HCT116 (cell line): ENCODE measurements at regions not wholly inside any gene's neighbourhood (a gene's known extent, or its start where the extent isn't known, plus 50 kb on each side); places are given as distances from the start of the nearest gene placed in this dataset.

Experiments
- ATAC-seq: fragments of 200-7000 bp; cut with Tn5 transposase; 2 replicates; pipeline ENCODE4 v1.9.1; 2020; ENCODE audit warnings: mild to moderate bottlenecking, moderate library complexity
- BruUV-seq: library from RNA; stranded (reverse); fragments of 400-500 nt; replicated peaks from 2 replicates; lab custom pipeline; 2021; lab: Mats Ljungman, UMichigan
- CTCF ChIA-PET: fragments of 300-600 bp; sonication (Branson Sonifier 250); formaldehyde crosslinking; loops from one replicate; lab custom pipeline; 2021; ENCODE audit warnings: antibody characterized with exemption; lab: Charles Lee
- POLR2A ChIA-PET: fragments of 300-600, 350-600 bp; sonication (Branson Sonifier 250); formaldehyde crosslinking; loops from one replicate; lab custom pipeline; 2021; ENCODE audit warnings: antibody characterized with exemption; lab: Charles Lee
- RAD21 ChIA-PET, 2 experiments: fragments of 300-600 bp; sonication (Branson Sonifier 250); formaldehyde crosslinking; loops; one replicate each; lab custom pipeline; 2023; ENCODE audit warnings: low total read pairs in 2 of 2; ENCODE audit not compliant: uncharacterized antibody in 2 of 2, unreplicated experiment in 2 of 2, low non-redundant PET in 1 of 2; lab: Charles Lee
- DNase-seq: peaks from one replicate; pipeline ENCODE4 v3.0.0-alpha.2; 2010; ENCODE audit warnings: low read depth, low spot score
- H2AFZ ChIP-seq: fragments of 200-600 bp; shearing (Covaris generic), sonication (generic); 2 replicates; pipeline ENCODE4 v1.6.1; 2017; ENCODE audit warnings: low read depth, mixed run types, mixed read lengths, antibody characterized with exemption, low read length; ENCODE audit not compliant: poor library complexity, severe bottlenecking
- H3K27ac ChIP-seq: 2 replicates; pipeline ENCODE4 v1.5.1; 2012; ENCODE audit warnings: low read depth, low read length
- H3K27me3 ChIP-seq: fragments of 200-600 bp; sonication (generic); 2 replicates; pipeline ENCODE4 v1.6.1; 2016; ENCODE audit warnings: mixed run types, low read length, mixed read lengths; ENCODE audit not compliant: insufficient read depth
- H3K36me3 ChIP-seq, 2 experiments: fragments of 200-500 bp in 1 of 2; fragments of 200-600 bp in 1 of 2; sonication (Bioruptor generic) in 1 of 2; sonication (generic) in 1 of 2; 2 replicates each; pipeline versions ENCODE4 v1.5.1 to v1.6.1; 2014 to 2016; ENCODE audit warnings: low read length in 2 of 2, inconsistent platforms in 1 of 2, mixed read lengths in 1 of 2, mixed run types in 1 of 2; ENCODE audit not compliant: insufficient read depth in 2 of 2, control insufficient read depth in 1 of 2
- H3K4me1 ChIP-seq, 2 experiments: fragments of 200-600 bp in 1 of 2; sonication (generic) in 1 of 2; 2 replicates each; pipeline versions ENCODE4 v1.5.1 to v1.6.1; 2012 to 2017; ENCODE audit warnings: low read length in 2 of 2, inconsistent platforms in 1 of 2, mild to moderate bottlenecking in 1 of 2, mixed read lengths in 1 of 2, mixed run types in 1 of 2, moderate library complexity in 1 of 2; ENCODE audit not compliant: insufficient read depth in 2 of 2, control insufficient read depth in 1 of 2
- H3K4me2 ChIP-seq: fragments of 200-600 bp; sonication (generic); 2 replicates; pipeline ENCODE4 v1.6.1; 2017; ENCODE audit warnings: mixed run types, low read length, mixed read lengths
- H3K4me3 ChIP-seq, 2 experiments: fragments of 200-600 bp in 1 of 2; sonication (generic) in 1 of 2; replicated peaks in 1 of 2; 2 replicates each; pipeline ENCODE4 v1.5.1; 2011 to 2016; ENCODE audit warnings: low read length in 2 of 2, control low read depth in 1 of 2, low read depth in 1 of 2, mild to moderate bottlenecking in 1 of 2, mixed read lengths in 1 of 2, mixed run types in 1 of 2
- H3K79me2 ChIP-seq: fragments of 200-600 bp; sonication (generic); 2 replicates; pipeline ENCODE4 v1.6.1; 2017; ENCODE audit warnings: mild to moderate bottlenecking, mixed run types, low read length, moderate library complexity, mixed read lengths; ENCODE audit not compliant: insufficient read depth
- H3K9ac ChIP-seq: fragments of 200-600 bp; sonication (generic); 2 replicates; pipeline ENCODE4 v1.6.1; 2016; ENCODE audit warnings: low read length, mixed read lengths
- H3K9me2 ChIP-seq: fragments of 200-600 bp; sonication (generic), shearing (Covaris generic); 2 replicates; pipeline ENCODE4 v1.6.1; 2017; ENCODE audit warnings: mixed run types, mild to moderate bottlenecking, moderate library complexity; ENCODE audit not compliant: insufficient read depth
- H3K9me3 ChIP-seq, 2 experiments: fragments of 200-500 bp in 1 of 2; fragments of 200-600 bp in 1 of 2; sonication (Bioruptor generic) in 1 of 2; sonication (generic) in 1 of 2; 2 replicates each; pipeline ENCODE4 v1.6.1; 2014 to 2017; ENCODE audit warnings: low read length in 2 of 2, mixed read lengths in 2 of 2, inconsistent platforms in 1 of 2, low read depth in 1 of 2, mild to moderate bottlenecking in 1 of 2, mixed run types in 1 of 2, moderate library complexity in 1 of 2; ENCODE audit not compliant: control insufficient read depth in 1 of 2, insufficient read depth in 1 of 2
- H4K20me1 ChIP-seq: fragments of 200-600 bp; sonication (generic), shearing (Covaris generic); 2 replicates; pipeline ENCODE4 v1.6.1; 2017; ENCODE audit warnings: mixed run types, mild to moderate bottlenecking, moderate library complexity; ENCODE audit not compliant: insufficient read depth
- CBX3 ChIP-seq: IDR thresholded peaks from 2 replicates; pipeline ENCODE4 v1.6.1; 2012; ENCODE audit warnings: low read depth
- CEBPB ChIP-seq: IDR thresholded peaks from 2 replicates; pipeline ENCODE4 v1.6.1; 2012; ENCODE audit warnings: low read depth
- CTCF ChIP-seq, 3 experiments: fragments of 200-600 bp in 1 of 3; sonication (generic) in 1 of 3; IDR thresholded peaks in 2 of 3; conservative IDR thresholded peaks in 1 of 3; 2 replicates each; pipeline ENCODE4 v1.5.1; 2012 to 2017; ENCODE audit warnings: low read depth in 2 of 3, low read length in 2 of 3, antibody characterized with exemption in 1 of 3, borderline replicate concordance in 1 of 3, control low read depth in 1 of 3, mild to moderate bottlenecking in 1 of 3, mixed read lengths in 1 of 3, mixed run types in 1 of 3, moderate library complexity in 1 of 3; ENCODE audit not compliant: insufficient read depth in 1 of 3
- EGR1 ChIP-seq: IDR thresholded peaks from 2 replicates; pipeline ENCODE4 v1.6.1; 2012; ENCODE audit warnings: low read depth
- ELF1 ChIP-seq: IDR thresholded peaks from 2 replicates; pipeline ENCODE4 v1.6.1; 2012; ENCODE audit warnings: low read depth, borderline replicate concordance
- EZH2 ChIP-seq: fragments of 200-600 bp; sonication (generic); IDR thresholded peaks from 2 replicates; pipeline ENCODE4 v1.6.1; 2017; ENCODE audit warnings: antibody characterized with exemption, mixed run types
- EZH2phosphoT487 ChIP-seq: fragments of 200-600 bp; IDR thresholded peaks from 2 replicates; pipeline ENCODE4 v1.6.1; 2018; ENCODE audit warnings: antibody characterized with exemption, borderline replicate concordance
- FOSL1 ChIP-seq: IDR thresholded peaks from 2 replicates; pipeline ENCODE4 v1.6.1; 2012; ENCODE audit warnings: low read depth
- JUND ChIP-seq: IDR thresholded peaks from 2 replicates; pipeline ENCODE4 v1.6.1; 2012
- POLR2AphosphoS5 ChIP-seq: IDR thresholded peaks from 2 replicates; pipeline ENCODE4 v1.6.1; 2011; ENCODE audit warnings: mild to moderate bottlenecking, low read depth, low read length, moderate library complexity
- RAD21 ChIP-seq: IDR thresholded peaks from 2 replicates; pipeline ENCODE4 v1.6.1; 2012; ENCODE audit warnings: low read depth, mild to moderate bottlenecking
- SIN3A ChIP-seq: IDR thresholded peaks from 2 replicates; pipeline ENCODE4 v1.6.1; 2012; ENCODE audit warnings: low read depth
- SP1 ChIP-seq: IDR thresholded peaks from 2 replicates; pipeline ENCODE4 v1.6.1; 2012; ENCODE audit warnings: low read depth
- SRF ChIP-seq: IDR thresholded peaks from 2 replicates; pipeline ENCODE4 v1.6.1; 2012; ENCODE audit warnings: low read depth
- TCF7L2 ChIP-seq: IDR thresholded peaks from 2 replicates; pipeline ENCODE4 v1.7.0; 2011; ENCODE audit warnings: borderline replicate concordance, inconsistent platforms; ENCODE audit not compliant: insufficient read depth, insufficient read length; ENCODE audit errors: extremely low read depth
- YY1 ChIP-seq: IDR thresholded peaks from 2 replicates; pipeline ENCODE4 v1.6.1; 2011; ENCODE audit warnings: low read length, low read depth, moderate library complexity, mild to moderate bottlenecking; ENCODE audit not compliant: insufficient replicate concordance; ENCODE audit errors: extremely low read depth
- ZBTB33 ChIP-seq: IDR thresholded peaks from 2 replicates; pipeline ENCODE4 v1.6.1; 2011; ENCODE audit warnings: mild to moderate bottlenecking, low read length, moderate library complexity; ENCODE audit not compliant: insufficient replicate concordance; ENCODE audit errors: extremely low read depth
- ZNF274 ChIP-seq: fragments of 200-500 bp; sonication (Bioruptor generic); IDR thresholded peaks from 2 replicates; pipeline ENCODE4 v1.6.1; 2014; ENCODE audit warnings: mild to moderate bottlenecking, low read depth, low read length, inconsistent platforms
- intact Hi-C: fragments of 100-400 bp; cut with micrococcal nuclease; formaldehyde crosslinking; loops from 2 replicates; pipeline ENCODE4 v1.10.0; 2022
- TF ChIP-seq, protein P1 (sequence below): IDR thresholded peaks from 2 replicates; pipeline ENCODE4 v1.6.1; 2012
- TF ChIP-seq, protein P2 (sequence below): IDR thresholded peaks from 2 replicates; pipeline ENCODE4 v1.6.1; 2012; ENCODE audit warnings: low read depth

GRCh38 chr16:75922250-75922649 is 196.0 kb upstream of the CPHXL start:
- BruUV-seq, result no TSS peak
- POLR2A ChIA-PET, result no interaction called here

More at GRCh38 chr16:75922250-75922649, 196.0 kb upstream of the CPHXL start:
- ChIA-PET RAD21 (no interaction called here), CTCF (no interaction called here)
- H3K36me3 ChIP-seq, result no peaks in the 10 kb centered on the region
- H3K27me3 ChIP-seq, result peaks cover 11% of the 10 kb centered on the region
- H3K4me2 ChIP-seq, result no peak overlapping the region
- H2AFZ ChIP-seq, result no peak overlapping the region
- no peaks in the 10 kb centered on the region for H3K9me2 ChIP-seq
- no peaks in the 10 kb centered on the region for H3K4me1 ChIP-seq
- no peaks in the 10 kb centered on the region for H3K9me3 ChIP-seq
- no peak overlapping the region for H3K4me3 ChIP-seq
- DNase-seq (no peak), ATAC-seq (no peak)
- H3K9ac ChIP-seq, result no peak overlapping the region
- TF ChIP-seq CEBPB, result no peak
- TF ChIP-seq YY1, result no peak
- TF ChIP-seq JUND, result no peak
- TF ChIP-seq SP1, result no peak
- TF ChIP-seq POLR2AphosphoS5, result no peak
- no peak for TF ChIP-seq EZH2phosphoT487
- TF ChIP-seq, protein P1, sequence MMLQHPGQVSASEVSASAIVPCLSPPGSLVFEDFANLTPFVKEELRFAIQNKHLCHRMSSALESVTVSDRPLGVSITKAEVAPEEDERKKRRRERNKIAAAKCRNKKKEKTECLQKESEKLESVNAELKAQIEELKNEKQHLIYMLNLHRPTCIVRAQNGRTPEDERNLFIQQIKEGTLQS, result no peak
- no peak for TF ChIP-seq SRF
- no peak for TF ChIP-seq FOSL1
- TF ChIP-seq ZNF274, result no peak
- no peak for TF ChIP-seq ZBTB33
- no peak for TF ChIP-seq CBX3
- TF ChIP-seq, protein P2, sequence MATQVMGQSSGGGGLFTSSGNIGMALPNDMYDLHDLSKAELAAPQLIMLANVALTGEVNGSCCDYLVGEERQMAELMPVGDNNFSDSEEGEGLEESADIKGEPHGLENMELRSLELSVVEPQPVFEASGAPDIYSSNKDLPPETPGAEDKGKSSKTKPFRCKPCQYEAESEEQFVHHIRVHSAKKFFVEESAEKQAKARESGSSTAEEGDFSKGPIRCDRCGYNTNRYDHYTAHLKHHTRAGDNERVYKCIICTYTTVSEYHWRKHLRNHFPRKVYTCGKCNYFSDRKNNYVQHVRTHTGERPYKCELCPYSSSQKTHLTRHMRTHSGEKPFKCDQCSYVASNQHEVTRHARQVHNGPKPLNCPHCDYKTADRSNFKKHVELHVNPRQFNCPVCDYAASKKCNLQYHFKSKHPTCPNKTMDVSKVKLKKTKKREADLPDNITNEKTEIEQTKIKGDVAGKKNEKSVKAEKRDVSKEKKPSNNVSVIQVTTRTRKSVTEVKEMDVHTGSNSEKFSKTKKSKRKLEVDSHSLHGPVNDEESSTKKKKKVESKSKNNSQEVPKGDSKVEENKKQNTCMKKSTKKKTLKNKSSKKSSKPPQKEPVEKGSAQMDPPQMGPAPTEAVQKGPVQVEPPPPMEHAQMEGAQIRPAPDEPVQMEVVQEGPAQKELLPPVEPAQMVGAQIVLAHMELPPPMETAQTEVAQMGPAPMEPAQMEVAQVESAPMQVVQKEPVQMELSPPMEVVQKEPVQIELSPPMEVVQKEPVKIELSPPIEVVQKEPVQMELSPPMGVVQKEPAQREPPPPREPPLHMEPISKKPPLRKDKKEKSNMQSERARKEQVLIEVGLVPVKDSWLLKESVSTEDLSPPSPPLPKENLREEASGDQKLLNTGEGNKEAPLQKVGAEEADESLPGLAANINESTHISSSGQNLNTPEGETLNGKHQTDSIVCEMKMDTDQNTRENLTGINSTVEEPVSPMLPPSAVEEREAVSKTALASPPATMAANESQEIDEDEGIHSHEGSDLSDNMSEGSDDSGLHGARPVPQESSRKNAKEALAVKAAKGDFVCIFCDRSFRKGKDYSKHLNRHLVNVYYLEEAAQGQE, result no peak
- TF ChIP-seq ELF1, result no peak
- no peak for TF ChIP-seq CTCF (IDR thresholded peaks at IDR 0.05 in 2 of 3, conservative IDR thresholded peaks at IDR 0.05 in 1 of 3; ENCODE audit: borderline replicate concordance in 1 of 3, insufficient read depth in 1 of 3, low read depth in 2 of 3, low read length in 2 of 3)
- no peak for TF ChIP-seq TCF7L2
- TF ChIP-seq EGR1, result no peak
- TF ChIP-seq SIN3A, result no peak
- no peak for TF ChIP-seq EZH2
- no peak for TF ChIP-seq RAD21
- H3K79me2 ChIP-seq, result no peaks in the 10 kb centered on the region
- no peak overlapping the region for H3K27ac ChIP-seq
- intact Hi-C loops, result no loop called here
- no peaks in the 10 kb centered on the region for H4K20me1 ChIP-seq
